Smooth muscle cell (in vitro differentiated cells): ENCODE measurements at regions not wholly inside any gene's neighbourhood (a gene's known extent, or its start where the extent isn't known, plus 50 kb on each side); places are given as distances from the start of the nearest gene placed in this dataset.

Experiments
- DNase-seq: peaks from one replicate; lab custom pipeline; 2025; ENCODE audit not compliant: unreplicated experiment; lab: John Stamatoyannopoulos, UW
- H2AFZ ChIP-seq: fragments of 200-600 bp; sonication (generic); 2 replicates; pipeline ENCODE4 v1.6.0; 2016; ENCODE audit warnings: antibody characterized with exemption, low read depth, mild to moderate bottlenecking
- H3F3A ChIP-seq: fragments of 200-600 bp; sonication (generic); 2 replicates; pipeline ENCODE4 v1.6.0; 2017; ENCODE audit warnings: antibody characterized with exemption, low read depth
- H3K27ac ChIP-seq: fragments of 200-600 bp; sonication (generic); 2 replicates; pipeline ENCODE4 v1.5.1; 2016; ENCODE audit warnings: low read depth, mild to moderate bottlenecking
- H3K27me3 ChIP-seq: fragments of 200-600 bp; sonication (generic); 2 replicates; pipeline ENCODE4 v1.6.1; 2016; ENCODE audit warnings: low read depth, mild to moderate bottlenecking
- H3K36me3 ChIP-seq: fragments of 200-600 bp; sonication (generic); 2 replicates; pipeline ENCODE4 v1.5.1; 2016; ENCODE audit warnings: low read depth
- H3K4me1 ChIP-seq: fragments of 200-600 bp; sonication (generic); 2 replicates; pipeline ENCODE4 v1.5.1; 2016; ENCODE audit warnings: low read depth
- H3K4me2 ChIP-seq: fragments of 200-600 bp; sonication (generic); 2 replicates; pipeline ENCODE4 v1.6.0; 2016; ENCODE audit warnings: mild to moderate bottlenecking
- H3K4me3 ChIP-seq: fragments of 200-600 bp; sonication (generic); 2 replicates; pipeline ENCODE4 v1.5.1; 2016; ENCODE audit warnings: mild to moderate bottlenecking
- H3K79me2 ChIP-seq: fragments of 200-600 bp; sonication (generic); 2 replicates; pipeline ENCODE4 v1.6.0; 2016; ENCODE audit warnings: low read depth, mild to moderate bottlenecking
- H3K9ac ChIP-seq: fragments of 200-600 bp; sonication (generic); 2 replicates; pipeline ENCODE4 v1.6.0; 2016; ENCODE audit warnings: low read depth
- H3K9me3 ChIP-seq: fragments of 200-600 bp; sonication (generic); replicated peaks from 2 replicates; pipeline ENCODE4 v1.5.1; 2016; ENCODE audit warnings: low read depth
- H4K20me1 ChIP-seq: fragments of 200-600 bp; sonication (generic); 2 replicates; pipeline ENCODE4 v1.6.0; 2016; ENCODE audit warnings: low read depth
- WGBS: methylation state at CpG from one replicate; pipeline ENCODE4 v1.1.7; 2016; ENCODE audit warnings: low lambda C conversion rate; 5-methylcytosine and 5-hydroxymethylcytosine counted together
- TF ChIP-seq, protein P1 (sequence below): fragments of 200-600 bp; sonication (generic); IDR thresholded peaks from 2 replicates; pipeline ENCODE4 v1.5.1; 2017; ENCODE audit warnings: borderline replicate concordance, mild to moderate bottlenecking, antibody characterized with exemption; ENCODE audit not compliant: insufficient read depth, poor library complexity, severe bottlenecking

DNA sequence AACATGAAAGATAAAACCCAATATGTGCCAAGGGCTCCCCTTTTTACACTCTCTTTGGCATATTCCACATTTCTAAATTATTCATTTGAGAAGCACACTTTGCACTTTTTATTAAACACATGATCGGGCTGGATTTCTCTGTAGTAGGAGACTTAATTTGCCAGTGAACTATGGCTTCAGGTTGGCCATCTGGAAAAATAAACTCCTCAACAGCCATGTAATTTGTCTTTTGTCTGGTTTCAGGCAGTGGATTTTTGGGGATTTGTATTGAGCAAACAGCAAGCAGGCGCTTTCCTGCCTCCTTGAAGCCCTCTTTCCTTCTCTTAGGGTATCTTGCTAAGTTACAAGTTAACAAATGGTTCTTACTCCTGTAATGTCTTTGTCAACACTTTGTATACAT, 73.0 kb upstream of the DMRTA1 start:
- no peaks in the 10 kb centered on the region for H3F3A ChIP-seq
- H3K9me3 ChIP-seq = no peaks in the 10 kb centered on the region
- DNase-seq = no peak
- H3K36me3 ChIP-seq = no peaks in the 10 kb centered on the region
- 100% methylated on average over 2 of the region's 2 CpGs for WGBS
- no peak overlapping the region for H3K4me3 ChIP-seq
- H3K4me1 ChIP-seq = peaks cover 10% of the 10 kb centered on the region
- H3K4me2 ChIP-seq = no peak overlapping the region
- no peaks in the 10 kb centered on the region for H3K27me3 ChIP-seq
- TF ChIP-seq, protein P1, sequence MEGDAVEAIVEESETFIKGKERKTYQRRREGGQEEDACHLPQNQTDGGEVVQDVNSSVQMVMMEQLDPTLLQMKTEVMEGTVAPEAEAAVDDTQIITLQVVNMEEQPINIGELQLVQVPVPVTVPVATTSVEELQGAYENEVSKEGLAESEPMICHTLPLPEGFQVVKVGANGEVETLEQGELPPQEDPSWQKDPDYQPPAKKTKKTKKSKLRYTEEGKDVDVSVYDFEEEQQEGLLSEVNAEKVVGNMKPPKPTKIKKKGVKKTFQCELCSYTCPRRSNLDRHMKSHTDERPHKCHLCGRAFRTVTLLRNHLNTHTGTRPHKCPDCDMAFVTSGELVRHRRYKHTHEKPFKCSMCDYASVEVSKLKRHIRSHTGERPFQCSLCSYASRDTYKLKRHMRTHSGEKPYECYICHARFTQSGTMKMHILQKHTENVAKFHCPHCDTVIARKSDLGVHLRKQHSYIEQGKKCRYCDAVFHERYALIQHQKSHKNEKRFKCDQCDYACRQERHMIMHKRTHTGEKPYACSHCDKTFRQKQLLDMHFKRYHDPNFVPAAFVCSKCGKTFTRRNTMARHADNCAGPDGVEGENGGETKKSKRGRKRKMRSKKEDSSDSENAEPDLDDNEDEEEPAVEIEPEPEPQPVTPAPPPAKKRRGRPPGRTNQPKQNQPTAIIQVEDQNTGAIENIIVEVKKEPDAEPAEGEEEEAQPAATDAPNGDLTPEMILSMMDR = no peak
- no peak overlapping the region for H3K27ac ChIP-seq
- H3K79me2 ChIP-seq = no peaks in the 10 kb centered on the region
- no peak overlapping the region for H2AFZ ChIP-seq
- H4K20me1 ChIP-seq = peaks cover 20% of the 10 kb centered on the region
- no peak overlapping the region for H3K9ac ChIP-seq

DNA sequence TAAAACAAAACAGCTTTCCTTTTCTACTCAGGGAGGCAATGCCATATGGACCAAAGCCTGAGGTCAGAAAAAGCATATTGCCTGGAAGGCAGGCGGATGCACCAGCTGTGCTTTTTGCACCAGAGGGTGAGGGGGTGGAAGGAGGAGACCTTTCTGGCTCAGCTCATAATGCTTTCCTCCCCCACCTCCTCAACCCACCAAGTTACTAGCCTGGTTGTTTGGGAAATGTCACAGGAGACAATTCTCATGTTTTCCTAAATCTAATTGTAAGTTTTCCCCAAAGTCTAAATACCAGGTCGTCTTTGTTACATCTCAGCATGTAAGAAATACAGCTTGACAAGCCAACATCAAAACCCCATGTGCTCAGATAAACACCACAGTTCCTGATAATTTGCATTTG, 72.6 kb upstream of the DMRTA1 start:
- H4K20me1 ChIP-seq = peaks cover 24% of the 10 kb centered on the region
- H3K4me1 ChIP-seq = peaks cover 12% of the 10 kb centered on the region
- no peak overlapping the region for H3K27ac ChIP-seq
- no peaks in the 10 kb centered on the region for H3F3A ChIP-seq
- H3K27me3 ChIP-seq = no peaks in the 10 kb centered on the region
- no peaks in the 10 kb centered on the region for H3K36me3 ChIP-seq
- DNase-seq = no peak
- TF ChIP-seq, protein P1 = no peak
- H3K9me3 ChIP-seq = no peaks in the 10 kb centered on the region
- 78% methylated on average over 2 of the region's 2 CpGs for WGBS
- H2AFZ ChIP-seq = no peak overlapping the region
- H3K79me2 ChIP-seq = no peaks in the 10 kb centered on the region
- no peak overlapping the region for H3K4me3 ChIP-seq
- H3K4me2 ChIP-seq = no peak overlapping the region
- H3K9ac ChIP-seq = no peak overlapping the region

DNA sequence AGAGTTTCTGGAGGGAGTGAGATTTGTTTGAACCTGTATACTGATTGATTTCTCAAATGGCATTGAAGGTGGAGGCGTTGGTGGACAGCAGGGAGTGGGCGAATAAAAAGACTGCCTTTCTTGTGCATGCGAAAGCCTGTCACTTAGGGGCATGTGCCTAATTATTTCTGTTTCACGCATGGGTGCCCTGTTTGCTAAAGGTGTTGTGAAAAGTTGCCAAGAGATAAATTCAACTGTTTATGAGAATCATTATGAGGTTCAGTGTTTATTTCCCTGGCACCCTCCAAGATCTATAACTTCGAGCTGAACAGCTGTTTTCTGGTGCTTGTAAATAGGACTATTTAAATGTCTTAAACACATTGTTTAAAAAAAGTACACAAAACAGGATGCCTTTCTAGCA, 67.4 kb upstream of the DMRTA1 start:
- H3K36me3 ChIP-seq = no peaks in the 10 kb centered on the region
- 75% methylated on average over 5 of the region's 5 CpGs for WGBS

GRCh38 chr9:22381170-22381569, 65.5 kb upstream of the DMRTA1 start:
- TF ChIP-seq, protein P1 = no peak
- H3F3A ChIP-seq = no peaks in the 10 kb centered on the region
- DNase-seq = no peak
- 57% methylated on average over 1 of the region's 1 CpG for WGBS
- H4K20me1 ChIP-seq = peaks cover 59% of the 10 kb centered on the region
- no peak overlapping the region for H3K9ac ChIP-seq
- H2AFZ ChIP-seq = no peak overlapping the region
- peaks cover 33% of the 10 kb centered on the region for H3K4me1 ChIP-seq
- no peaks in the 10 kb centered on the region for H3K27me3 ChIP-seq
- no peak overlapping the region for H3K27ac ChIP-seq
- H3K36me3 ChIP-seq = no peaks in the 10 kb centered on the region
- H3K4me2 ChIP-seq = no peak overlapping the region
- H3K79me2 ChIP-seq = no peaks in the 10 kb centered on the region
- no peak overlapping the region for H3K4me3 ChIP-seq
- no peaks in the 10 kb centered on the region for H3K9me3 ChIP-seq

More for the DNA sequence above, 67.4 kb upstream of the DMRTA1 start:
- no peak overlapping the region for H3K4me3 ChIP-seq
- no peak overlapping the region for H3K27ac ChIP-seq
- H3K4me1 ChIP-seq = peaks cover 29% of the 10 kb centered on the region
- no peak for DNase-seq
- no peaks in the 10 kb centered on the region for H3K9me3 ChIP-seq
- H3F3A ChIP-seq = no peaks in the 10 kb centered on the region
- H4K20me1 ChIP-seq = peaks cover 53% of the 10 kb centered on the region
- no peak overlapping the region for H2AFZ ChIP-seq
- no peak overlapping the region for H3K9ac ChIP-seq
- H3K4me2 ChIP-seq = no peak overlapping the region
- no peaks in the 10 kb centered on the region for H3K27me3 ChIP-seq
- no peaks in the 10 kb centered on the region for H3K79me2 ChIP-seq
- TF ChIP-seq, protein P1 = no peak
